ENCODE measurements at regions not wholly inside any gene's neighbourhood (a gene's known extent, or its start where the extent isn't known, plus 50 kb on each side); places are given as distances from the start of the nearest gene placed in this dataset.

DNA sequence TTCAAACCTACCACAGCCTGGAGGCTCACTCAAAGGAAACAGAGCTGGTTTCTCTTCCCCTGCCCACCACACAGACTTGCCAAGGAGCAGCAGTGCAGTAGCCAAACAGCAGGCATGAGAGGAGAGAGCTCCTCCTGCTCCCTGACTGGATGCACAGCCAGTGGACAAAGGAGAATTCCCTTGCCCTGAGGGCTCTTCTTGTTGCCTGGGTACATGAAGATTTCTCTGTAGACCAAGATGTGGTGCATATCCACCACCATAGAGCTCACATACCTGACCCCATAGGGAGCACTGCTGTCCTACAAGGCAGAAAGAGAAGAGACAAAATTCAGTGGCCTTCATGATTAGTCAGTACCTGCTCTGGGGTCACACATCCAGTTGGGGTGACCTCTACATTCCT, 56.3 kb upstream of the SPATA31E1 start:
- H3K4me1 ChIP-seq = no peaks in the 10 kb centered on the region
- no peak for ATAC-seq
- no peak for DNase-seq
- H3K36me3 ChIP-seq = no peaks in the 10 kb centered on the region
- H3K4me3 ChIP-seq = no peak overlapping the region
- intact Hi-C loops (cut with DNase I) = loop anchor here in 1 of 10 donors (10.0 kb wide), 1 partner anchor 482 kb away; no protein-coding TSS in a partner anchor
- peaks cover 0 to 30% (median 8%) of the 10 kb centered on the region in 7 donors for H3K27me3 ChIP-seq
- TF ChIP-seq, protein P1, sequence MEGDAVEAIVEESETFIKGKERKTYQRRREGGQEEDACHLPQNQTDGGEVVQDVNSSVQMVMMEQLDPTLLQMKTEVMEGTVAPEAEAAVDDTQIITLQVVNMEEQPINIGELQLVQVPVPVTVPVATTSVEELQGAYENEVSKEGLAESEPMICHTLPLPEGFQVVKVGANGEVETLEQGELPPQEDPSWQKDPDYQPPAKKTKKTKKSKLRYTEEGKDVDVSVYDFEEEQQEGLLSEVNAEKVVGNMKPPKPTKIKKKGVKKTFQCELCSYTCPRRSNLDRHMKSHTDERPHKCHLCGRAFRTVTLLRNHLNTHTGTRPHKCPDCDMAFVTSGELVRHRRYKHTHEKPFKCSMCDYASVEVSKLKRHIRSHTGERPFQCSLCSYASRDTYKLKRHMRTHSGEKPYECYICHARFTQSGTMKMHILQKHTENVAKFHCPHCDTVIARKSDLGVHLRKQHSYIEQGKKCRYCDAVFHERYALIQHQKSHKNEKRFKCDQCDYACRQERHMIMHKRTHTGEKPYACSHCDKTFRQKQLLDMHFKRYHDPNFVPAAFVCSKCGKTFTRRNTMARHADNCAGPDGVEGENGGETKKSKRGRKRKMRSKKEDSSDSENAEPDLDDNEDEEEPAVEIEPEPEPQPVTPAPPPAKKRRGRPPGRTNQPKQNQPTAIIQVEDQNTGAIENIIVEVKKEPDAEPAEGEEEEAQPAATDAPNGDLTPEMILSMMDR (IDR thresholded peaks at IDR 0.05) = no peak
- no peak overlapping the region for H3K27ac ChIP-seq
- H3K9me3 ChIP-seq = no peaks in the 10 kb centered on the region

DNA sequence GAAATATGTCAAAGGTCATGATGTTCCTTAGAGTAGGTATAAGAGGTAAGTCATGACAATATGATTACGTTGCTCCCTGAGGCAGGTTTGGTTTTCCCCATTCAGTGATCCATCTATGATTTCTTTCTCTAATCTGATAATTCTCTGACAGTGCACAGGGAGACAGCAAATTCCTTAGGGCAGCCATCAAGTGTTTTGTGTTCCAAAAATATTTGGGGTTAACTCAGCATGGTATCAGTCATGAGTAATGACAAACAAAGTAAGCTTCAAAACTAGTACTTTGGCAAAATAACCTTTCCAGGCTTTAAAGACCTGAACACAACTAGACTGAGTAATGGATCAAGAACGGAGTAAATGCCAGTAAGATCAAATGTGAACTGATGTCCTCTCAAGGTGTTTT, 55.3 kb upstream of the SPATA31E1 start:
- TF ChIP-seq, protein P1 (IDR thresholded peaks at IDR 0.05) = no peak
- Histone ChIP-seq H3K4me1 (no peaks in the 10 kb centered on the region), H3K36me3 (no peaks in the 10 kb centered on the region), H3K27ac (no peak overlapping the region), H3K9me3 (no peaks in the 10 kb centered on the region), H3K27me3 (peaks cover 0 to 30% (median 8%) of the 10 kb centered on the region in 7 donors), H3K4me3 (no peak overlapping the region)
- ATAC-seq (no peak), DNase-seq (no peak)
- intact Hi-C loops (cut with DNase I) = loop anchor here in 1 of 10 donors (10.0 kb wide), 1 partner anchor 483 kb away; no protein-coding TSS in a partner anchor
- WGBS, 2 donors = 90 to 92% methylated on average over 2 of the region's 2 CpGs

DNA sequence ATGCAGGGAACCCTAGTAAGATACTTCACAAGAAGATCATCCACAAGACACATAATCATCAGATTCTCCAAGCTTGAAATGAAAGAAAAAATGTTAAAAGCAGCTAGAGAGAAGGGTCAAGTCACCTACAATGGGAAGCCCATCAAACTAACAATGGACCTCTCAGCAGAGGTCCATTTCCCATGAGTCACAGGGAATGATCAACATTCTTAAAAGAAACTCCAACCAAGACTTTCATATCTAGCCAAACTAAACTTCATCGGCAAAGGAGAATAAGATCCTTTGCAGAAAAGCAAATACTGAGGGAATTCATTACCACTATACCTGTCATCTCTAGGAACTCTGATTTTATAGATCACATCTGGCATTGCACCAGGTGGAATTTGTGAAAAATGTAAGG, 52.9 kb upstream of the SPATA31E1 start:
- Histone ChIP-seq H3K9me3 (no peaks in the 10 kb centered on the region), H3K4me3 (no peak overlapping the region), H3K4me1 (no peaks in the 10 kb centered on the region), H3K36me3 (no peaks in the 10 kb centered on the region), H3K27ac (no peak overlapping the region), H3K27me3 (peaks cover 0 to 46% (median 15%) of the 10 kb centered on the region in 7 donors)
- ATAC-seq (no peak), DNase-seq (no peak)
- WGBS, 2 donors = 63 to 72% methylated on average over 1 of the region's 1 CpG
- TF ChIP-seq, protein P1 (IDR thresholded peaks at IDR 0.05) = no peak
- intact Hi-C loops (cut with DNase I) = loop anchor here in 1 of 10 donors (10.0 kb wide), 1 partner anchor 485 kb away; no protein-coding TSS in a partner anchor

DNA sequence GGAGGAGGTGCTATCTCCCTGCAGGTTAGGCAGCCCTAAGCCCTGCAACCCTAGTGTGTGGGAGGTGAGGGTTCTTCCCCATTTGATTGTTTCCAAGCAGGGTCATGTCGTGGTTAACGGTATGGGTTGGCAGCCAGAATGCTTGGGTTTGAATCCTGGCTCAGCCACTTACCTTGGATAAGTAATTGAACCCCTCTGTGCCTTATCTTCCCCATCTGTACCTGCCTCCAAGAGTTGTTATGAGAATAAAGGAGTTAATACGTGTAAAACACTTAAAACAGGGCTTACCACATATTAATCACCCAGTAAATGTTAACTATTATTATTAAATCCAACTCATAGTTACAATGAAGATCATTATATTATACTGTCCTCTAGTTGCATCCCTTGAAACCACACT, 52.2 kb upstream of the SPATA31E1 start:
- H3K27ac ChIP-seq = no peak overlapping the region
- ATAC-seq = no peak
- no peaks in the 10 kb centered on the region for H3K36me3 ChIP-seq
- WGBS, 2 donors = 40 to 57% methylated on average over 3 of the region's 3 CpGs
- no peaks in the 10 kb centered on the region for H3K4me1 ChIP-seq
- H3K27me3 ChIP-seq = peaks cover 0 to 52% (median 21%) of the 10 kb centered on the region in 7 donors
- H3K4me3 ChIP-seq = no peak overlapping the region
- intact Hi-C loops (cut with DNase I) = no loop called here
- H3K9me3 ChIP-seq = no peaks in the 10 kb centered on the region
- TF ChIP-seq, protein P1 (IDR thresholded peaks at IDR 0.05) = no peak
- no peak for DNase-seq

Data from heart right ventricle (tissue), 16 donors.